HEK293T (cell line): ENCODE measurements at regions not wholly inside any gene's neighbourhood (a gene's known extent, or its start where the extent isn't known, plus 50 kb on each side); places are given as distances from the start of the nearest gene placed in this dataset.

Source experiments
- BHLHE40 ChIP-seq: fragments of 450-650 bp; IDR thresholded peaks from 2 replicates; pipeline ENCODE4 v1.6.1; 2016; ENCODE audit warnings: mild to moderate bottlenecking, moderate library complexity, borderline replicate concordance
- FOXK2 ChIP-seq: fragments of 450-650 bp; IDR thresholded peaks from 2 replicates; pipeline ENCODE4 v1.6.1; 2016; ENCODE audit warnings: mild to moderate bottlenecking
- FOXM1 ChIP-seq: fragments of 450-650 bp; IDR thresholded peaks from 2 replicates; pipeline ENCODE4 v1.6.1; 2017; ENCODE audit warnings: mild to moderate bottlenecking, borderline replicate concordance
- HDGF ChIP-seq: fragments of 450-650 bp; IDR thresholded peaks from 2 replicates; pipeline ENCODE4 v1.6.1; 2017; ENCODE audit warnings: antibody characterized with exemption, borderline replicate concordance
- L3MBTL2 ChIP-seq: fragments of 450-650 bp; conservative IDR thresholded peaks from 2 replicates; pipeline ENCODE4 v1.6.1; 2016; ENCODE audit warnings: mild to moderate bottlenecking
- LEF1 ChIP-seq: fragments of 450-650 bp; IDR thresholded peaks from 2 replicates; pipeline ENCODE4 v1.6.1; 2017; ENCODE audit warnings: mild to moderate bottlenecking, borderline replicate concordance
- NFRKB ChIP-seq: fragments of 450-650 bp; IDR thresholded peaks from 2 replicates; pipeline ENCODE4 v1.6.1; 2016; ENCODE audit warnings: mild to moderate bottlenecking, moderate library complexity
- SP1 ChIP-seq: fragments of 450-650 bp; IDR thresholded peaks from 2 replicates; pipeline ENCODE4 v1.6.1; 2017
- SUZ12 ChIP-seq: fragments of 450-650 bp; IDR thresholded peaks from 2 replicates; pipeline ENCODE4 v1.6.1; 2016; ENCODE audit warnings: mild to moderate bottlenecking
- TARDBP ChIP-seq: fragments of 450-650 bp; IDR thresholded peaks from 2 replicates; pipeline ENCODE4 v1.6.1; 2016
- TF ChIP-seq, protein P1 (sequence below): fragments of 450-650 bp; IDR thresholded peaks from 2 replicates; pipeline ENCODE4 v1.6.1; 2016

DNA sequence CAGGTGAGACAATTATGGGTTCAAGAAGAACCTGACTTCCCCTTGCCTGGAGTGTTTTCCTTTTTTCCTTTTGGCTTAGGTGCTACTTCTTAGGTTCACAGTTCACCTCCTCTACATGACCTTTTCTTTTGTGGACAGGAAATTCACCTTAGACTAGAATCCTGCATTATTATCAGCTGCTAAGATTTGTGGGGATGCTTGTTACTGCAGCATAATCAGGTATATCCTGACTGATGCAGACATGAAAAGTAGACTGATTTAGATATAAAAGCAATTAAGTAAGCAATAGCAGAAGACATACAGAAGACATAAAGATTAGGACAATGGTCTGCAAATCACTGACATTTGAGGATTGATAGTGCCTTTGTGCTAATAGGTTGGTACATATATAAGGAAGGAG lies 168.3 kb downstream of the SALL1 start:
- no peak for TF ChIP-seq SUZ12
- TF ChIP-seq NFRKB: no peak
- TF ChIP-seq, protein P1, sequence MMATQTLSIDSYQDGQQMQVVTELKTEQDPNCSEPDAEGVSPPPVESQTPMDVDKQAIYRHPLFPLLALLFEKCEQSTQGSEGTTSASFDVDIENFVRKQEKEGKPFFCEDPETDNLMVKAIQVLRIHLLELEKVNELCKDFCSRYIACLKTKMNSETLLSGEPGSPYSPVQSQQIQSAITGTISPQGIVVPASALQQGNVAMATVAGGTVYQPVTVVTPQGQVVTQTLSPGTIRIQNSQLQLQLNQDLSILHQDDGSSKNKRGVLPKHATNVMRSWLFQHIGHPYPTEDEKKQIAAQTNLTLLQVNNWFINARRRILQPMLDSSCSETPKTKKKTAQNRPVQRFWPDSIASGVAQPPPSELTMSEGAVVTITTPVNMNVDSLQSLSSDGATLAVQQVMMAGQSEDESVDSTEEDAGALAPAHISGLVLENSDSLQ: no peak
- no peak for TF ChIP-seq HDGF
- TF ChIP-seq SP1: no peak
- no peak for TF ChIP-seq BHLHE40
- TF ChIP-seq FOXM1: no peak
- TF ChIP-seq TARDBP: no peak
- no peak for TF ChIP-seq L3MBTL2
- TF ChIP-seq LEF1: no peak
- TF ChIP-seq FOXK2: no peak
